HG02840 (cell line): ENCODE measurements at regions not wholly inside any gene's neighbourhood (a gene's known extent, or its start where the extent isn't known, plus 50 kb on each side); places are given as distances from the start of the nearest gene placed in this dataset.

ENCODE experiments used
- ATAC-seq: cut with Tn5 transposase; IDR thresholded peaks from one replicate; pipeline ENCODE4 v1.9.1; 2021; ENCODE audit warnings: mild to moderate bottlenecking, moderate library complexity, moderate number of reproducible peaks; ENCODE audit not compliant: unreplicated experiment, low FRiP score

DNA sequence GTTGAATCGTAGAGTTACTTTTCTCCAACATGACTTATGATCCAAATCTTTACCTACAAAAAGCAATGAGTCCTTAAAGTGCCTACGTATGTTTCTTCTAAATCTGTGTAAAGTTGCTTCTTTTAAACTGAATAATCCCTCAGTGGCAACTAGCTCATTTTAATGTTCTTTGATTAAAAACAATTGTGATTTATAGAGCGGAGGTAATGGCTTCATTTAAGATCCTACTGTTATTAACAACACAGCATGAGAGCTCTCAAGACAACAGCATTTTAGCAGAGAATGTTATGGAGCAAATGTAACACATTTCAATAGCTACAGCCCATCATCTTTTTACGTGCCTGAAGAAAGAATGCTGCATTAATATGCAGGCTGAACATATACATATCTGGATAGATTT lies 55.3 kb upstream of the VGLL3 start:
- no peak for ATAC-seq

- ATAC-seq, result no peak
These were observed 54.5 kb upstream of the VGLL3 start for GRCh38 chr3:87045473-87045872.

GRCh38 chr3:87044846-87045245 lies 53.9 kb upstream of the VGLL3 start:
- ATAC-seq, result no peak

DNA sequence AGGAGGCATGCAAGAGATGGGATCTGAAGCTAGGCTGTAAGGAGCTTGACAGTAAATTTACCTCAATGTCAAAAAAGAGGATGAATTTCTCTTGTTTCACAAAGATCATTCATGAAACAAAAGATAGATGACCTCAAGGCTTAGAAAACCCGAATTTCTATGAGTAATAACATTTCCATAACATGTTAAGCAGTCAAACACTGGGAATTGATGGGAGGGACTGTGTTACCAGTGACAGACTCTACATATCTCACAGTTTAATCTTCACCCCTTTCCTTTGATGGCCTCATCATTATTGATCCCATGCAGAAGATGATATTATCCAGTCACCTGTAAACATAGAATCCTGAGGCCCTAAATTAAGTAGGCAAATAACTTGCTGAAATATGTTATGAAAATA lies 53.5 kb upstream of the VGLL3 start:
- no peak for ATAC-seq

GRCh38 chr3:87041191-87041590 lies 50.2 kb upstream of the VGLL3 start:
- no peak for ATAC-seq
